Endothelial cell of umbilical vein (primary cell): ENCODE measurements at regions not wholly inside any gene's neighbourhood (a gene's known extent, or its start where the extent isn't known, plus 50 kb on each side); places are given as distances from the start of the nearest gene placed in this dataset.

ENCODE experiments used
- BruUV-seq: library from RNA; stranded (reverse); fragments of 400-500 nt; replicated peaks from 2 replicates; lab custom pipeline; 2021; lab: Mats Ljungman, UMichigan
- CTCF ChIA-PET: fragments of 300-600, 350-600 bp; sonication (Branson Sonifier 250); formaldehyde crosslinking; loops from one replicate; lab custom pipeline; 2021; ENCODE audit warnings: antibody characterized with exemption, inconsistent platforms; lab: Charles Lee
- POLR2A ChIA-PET: fragments of 300-600, 350-600 bp; sonication (Branson Sonifier 250); formaldehyde crosslinking; loops from one replicate; lab custom pipeline; 2021; ENCODE audit warnings: antibody characterized with exemption, inconsistent platforms; lab: Charles Lee
- DNase-seq: peaks from one replicate; pipeline ENCODE4 v3.0.0-alpha.2; 2011; ENCODE audit warnings: low read depth, low spot score
- FAIRE-seq: peaks from 2 replicates; lab custom pipeline; 2011; peaks lifted over from hg19 to GRCh38; lab: Jason Lieb, UNC
- H2AFZ ChIP-seq: 2 replicates; pipeline ENCODE4 v1.6.0; 2012; ENCODE audit warnings: low read depth, low read length, control low read depth, inconsistent platforms
- H3K27ac ChIP-seq: 2 replicates; pipeline ENCODE4 v1.5.1; 2011; ENCODE audit warnings: low read depth, mild to moderate bottlenecking, control low read depth, low read length, moderate library complexity; ENCODE audit not compliant: insufficient read depth
- H3K27me3 ChIP-seq, 2 experiments: 2 replicates each; pipeline versions ENCODE4 v1.6.0 to v1.6.1; 2011; ENCODE audit warnings: low read length in 2 of 2, mixed read lengths in 1 of 2; ENCODE audit not compliant: control insufficient read depth in 2 of 2, insufficient read depth in 2 of 2
- H3K36me3 ChIP-seq, 2 experiments: 2 replicates in 1 of 2; 3 replicates in 1 of 2; pipeline ENCODE4 v1.5.1; 2011; ENCODE audit warnings: low read length in 2 of 2, mild to moderate bottlenecking in 1 of 2, moderate library complexity in 1 of 2; ENCODE audit not compliant: control insufficient read depth in 2 of 2, insufficient read depth in 2 of 2; ENCODE audit errors: extremely low read depth in 1 of 2
- H3K4me1 ChIP-seq: 3 replicates; pipeline ENCODE4 v1.5.1; 2011; ENCODE audit warnings: mild to moderate bottlenecking, low read length; ENCODE audit not compliant: control insufficient read depth, insufficient read depth; ENCODE audit errors: extremely low read depth
- H3K4me2 ChIP-seq: 2 replicates; pipeline ENCODE4 v1.6.1; 2011; ENCODE audit warnings: low read length, control low read depth, mixed read lengths; ENCODE audit not compliant: insufficient read depth
- H3K4me3 ChIP-seq, 3 experiments: fragments of 200-600 bp in 1 of 3; sonication (generic), shearing (Covaris generic) in 1 of 3; replicated peaks in 1 of 3; 2 replicates each; pipeline ENCODE4 v1.5.1; 2011 to 2016; ENCODE audit warnings: control low read depth in 3 of 3, low read length in 3 of 3, mild to moderate bottlenecking in 2 of 3, inconsistent platforms in 1 of 3, low read depth in 1 of 3, moderate library complexity in 1 of 3; ENCODE audit not compliant: insufficient read depth in 1 of 3
- H3K79me2 ChIP-seq: 2 replicates; pipeline ENCODE4 v1.6.0; 2012; ENCODE audit warnings: low read length, inconsistent platforms; ENCODE audit not compliant: control insufficient read depth, insufficient read depth
- H3K9ac ChIP-seq: replicated peaks from 2 replicates; pipeline ENCODE3; 2011; ENCODE audit warnings: low read length, control low read depth; ENCODE audit not compliant: insufficient read depth; ENCODE audit errors: extremely low read depth
- H3K9me1 ChIP-seq: replicated peaks from 3 replicates; pipeline ENCODE4 v1.6.0; 2011; ENCODE audit warnings: mild to moderate bottlenecking, low read length; ENCODE audit not compliant: control insufficient read depth, insufficient read depth; ENCODE audit errors: extremely low read depth
- H3K9me3 ChIP-seq: replicated peaks from 2 replicates; pipeline ENCODE4 v1.5.1; 2012; ENCODE audit warnings: low read length, inconsistent platforms; ENCODE audit not compliant: control insufficient read depth, insufficient read depth
- H4K20me1 ChIP-seq: replicated peaks from 2 replicates; pipeline ENCODE3; 2011; ENCODE audit warnings: mild to moderate bottlenecking, low read length; ENCODE audit not compliant: control insufficient read depth, insufficient read depth; ENCODE audit errors: extremely low read depth
- EZH2 ChIP-seq: IDR thresholded peaks from 2 replicates; pipeline ENCODE4 v1.6.1; 2012; ENCODE audit warnings: borderline replicate concordance, low read depth, mild to moderate bottlenecking, moderate library complexity, low read length, inconsistent platforms; ENCODE audit not compliant: severe bottlenecking
- FOS ChIP-seq: IDR thresholded peaks from 2 replicates; pipeline ENCODE4 v1.6.1; 2011; ENCODE audit warnings: mild to moderate bottlenecking, low read length, moderate library complexity, borderline replicate concordance; ENCODE audit not compliant: insufficient read depth
- GATA2 ChIP-seq: IDR thresholded peaks from 2 replicates; pipeline ENCODE4 v1.7.0; 2011; ENCODE audit warnings: low read depth, mild to moderate bottlenecking, moderate library complexity, mixed read lengths, low read length; ENCODE audit not compliant: insufficient read length, insufficient read depth
- JUN ChIP-seq: IDR thresholded peaks from 2 replicates; pipeline ENCODE4 v1.6.1; 2011; ENCODE audit warnings: borderline replicate concordance, low read depth; ENCODE audit not compliant: insufficient read length, insufficient read depth
- MYC ChIP-seq: IDR thresholded peaks from one replicate; pipeline ENCODE4 v1.6.1; 2011; ENCODE audit warnings: mild to moderate bottlenecking, low read depth, low read length
- POLR2A ChIP-seq: IDR thresholded peaks from 2 replicates; pipeline ENCODE4 v1.6.1; 2012; ENCODE audit warnings: low read depth, mild to moderate bottlenecking, control low read depth, low read length
- POLR2AphosphoS5 ChIP-seq: IDR thresholded peaks from 2 replicates; pipeline ENCODE4 v1.6.1; 2012; ENCODE audit warnings: low read depth, mild to moderate bottlenecking, control low read depth, low read length, moderate library complexity; ENCODE audit not compliant: insufficient read depth
- dilution Hi-C: fragments of 300-500 bp; cut with MboI; formaldehyde crosslinking; loops from one replicate; pipeline ENCODE4 v1.15.0; 2019; ENCODE audit warnings: low sequenced_read_pairs; ENCODE audit not compliant: extremely low pct_ligation_motif_present
- intact Hi-C: fragments of 100-400 bp; cut with micrococcal nuclease; formaldehyde crosslinking; loops from one replicate; pipeline ENCODE4 v1.10.0; 2022
- TF ChIP-seq, protein P1 (sequence below): IDR thresholded peaks from 2 replicates; pipeline ENCODE4 v1.6.1; 2011; ENCODE audit not compliant: insufficient read depth, insufficient read length
- TF ChIP-seq, protein P2 (sequence below), 2 donors: IDR thresholded peaks; 1 replicate in 1 of 2; 2 replicates in 1 of 2; pipeline ENCODE4 v1.5.1; 2011; ENCODE audit warnings: low read length in 2 of 2, mild to moderate bottlenecking in 2 of 2, moderate library complexity in 2 of 2, control low read depth in 1 of 2, inconsistent platforms in 1 of 2, low read depth in 1 of 2; ENCODE audit not compliant: insufficient read depth in 1 of 2; ENCODE audit errors: extremely low read depth in 1 of 2

DNA sequence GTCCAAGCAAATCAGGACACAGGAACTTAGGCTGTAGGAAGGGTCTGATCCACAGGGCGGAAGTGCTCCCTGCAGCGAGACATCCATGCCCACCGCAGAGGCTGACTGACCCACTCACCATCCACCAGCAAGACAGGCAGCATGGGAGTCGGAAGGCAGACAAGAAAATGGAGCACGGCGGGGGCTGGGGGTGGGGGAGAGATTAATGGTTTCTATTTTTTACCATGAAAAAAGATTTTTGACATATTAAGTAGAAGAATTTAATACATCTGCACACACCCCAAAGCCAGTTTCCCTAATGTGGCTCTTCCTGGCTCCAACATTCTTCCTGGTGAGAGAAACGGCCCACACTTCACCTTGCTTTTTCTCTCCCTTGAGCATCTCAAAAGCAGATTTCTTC, 55.1 kb upstream of the ST8SIA3 start:
- FAIRE-seq (no peak), DNase-seq (no peak)
- no peak overlapping the region for H3K27ac ChIP-seq
- POLR2A ChIA-PET, result no interaction called here
- no peak overlapping the region for H2AFZ ChIP-seq
- H4K20me1 ChIP-seq, result no peaks in the 10 kb centered on the region
- no peaks in the 10 kb centered on the region for H3K36me3 ChIP-seq
- CTCF ChIA-PET, result no interaction called here
- H3K4me1 ChIP-seq, result no peaks in the 10 kb centered on the region
- no peak overlapping the region for H3K4me2 ChIP-seq
- no peaks in the 10 kb centered on the region for H3K27me3 ChIP-seq
- TF ChIP-seq EZH2 (no peak), JUN (no peak), GATA2 (no peak), MYC (no peak), POLR2AphosphoS5 (no peak), FOS (no peak), POLR2A (no peak)
- TF ChIP-seq, protein P1, sequence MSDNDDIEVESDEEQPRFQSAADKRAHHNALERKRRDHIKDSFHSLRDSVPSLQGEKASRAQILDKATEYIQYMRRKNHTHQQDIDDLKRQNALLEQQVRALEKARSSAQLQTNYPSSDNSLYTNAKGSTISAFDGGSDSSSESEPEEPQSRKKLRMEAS, result no peak
- TF ChIP-seq, protein P2, sequence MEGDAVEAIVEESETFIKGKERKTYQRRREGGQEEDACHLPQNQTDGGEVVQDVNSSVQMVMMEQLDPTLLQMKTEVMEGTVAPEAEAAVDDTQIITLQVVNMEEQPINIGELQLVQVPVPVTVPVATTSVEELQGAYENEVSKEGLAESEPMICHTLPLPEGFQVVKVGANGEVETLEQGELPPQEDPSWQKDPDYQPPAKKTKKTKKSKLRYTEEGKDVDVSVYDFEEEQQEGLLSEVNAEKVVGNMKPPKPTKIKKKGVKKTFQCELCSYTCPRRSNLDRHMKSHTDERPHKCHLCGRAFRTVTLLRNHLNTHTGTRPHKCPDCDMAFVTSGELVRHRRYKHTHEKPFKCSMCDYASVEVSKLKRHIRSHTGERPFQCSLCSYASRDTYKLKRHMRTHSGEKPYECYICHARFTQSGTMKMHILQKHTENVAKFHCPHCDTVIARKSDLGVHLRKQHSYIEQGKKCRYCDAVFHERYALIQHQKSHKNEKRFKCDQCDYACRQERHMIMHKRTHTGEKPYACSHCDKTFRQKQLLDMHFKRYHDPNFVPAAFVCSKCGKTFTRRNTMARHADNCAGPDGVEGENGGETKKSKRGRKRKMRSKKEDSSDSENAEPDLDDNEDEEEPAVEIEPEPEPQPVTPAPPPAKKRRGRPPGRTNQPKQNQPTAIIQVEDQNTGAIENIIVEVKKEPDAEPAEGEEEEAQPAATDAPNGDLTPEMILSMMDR (IDR thresholded peaks at IDR 0.05; ENCODE audit: extremely low read depth in 1 of 2, insufficient read depth in 1 of 2, low read depth in 1 of 2, low read length in 2 of 2), result no peak
- no TSS peak for BruUV-seq
- dilution Hi-C loops, result loop anchor here (25.0 kb wide), 1 partner anchor 160 kb away; the partner anchor contains the start of gene BOD1L2
- no peaks in the 10 kb centered on the region for H3K9me3 ChIP-seq
- no peak overlapping the region for H3K9ac ChIP-seq
- H3K4me3 ChIP-seq, result no peak overlapping the region
- intact Hi-C loops, result no loop called here
- no peaks in the 10 kb centered on the region for H3K79me2 ChIP-seq
- H3K9me1 ChIP-seq, result no peaks in the 10 kb centered on the region
